ENCODE measurements at regions not wholly inside any gene's neighbourhood (a gene's known extent, or its start where the extent isn't known, plus 50 kb on each side); places are given as distances from the start of the nearest gene placed in this dataset.
"Not testable (repeated sequence)": the region's sequence is repeated elsewhere in the genome, so short reads cannot be mapped to it uniquely, and the experiment has no call there.

DNA sequence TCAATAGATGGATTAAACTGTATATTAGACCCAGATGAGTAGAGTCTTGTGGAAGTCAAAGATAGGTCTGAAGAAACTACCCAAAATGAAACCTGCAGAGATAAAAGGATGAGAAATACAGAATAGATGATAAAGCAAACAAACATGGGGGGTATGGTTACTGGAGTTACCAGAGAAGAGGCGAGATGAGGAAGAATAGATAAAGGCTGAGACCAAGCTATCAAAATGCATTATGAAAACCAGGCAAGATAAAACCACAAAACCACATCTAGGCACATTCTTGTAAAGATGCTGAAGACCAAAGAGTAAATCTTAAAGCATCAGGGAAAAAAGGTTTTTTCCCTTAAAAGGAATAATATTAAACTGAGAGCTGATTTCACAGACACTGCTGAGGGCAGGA is 271.8 kb upstream of the NBPF12 start:
- H3F3A ChIP-seq (ENCODE audit: insufficient read depth, low read length); H3K9ac ChIP-seq (ENCODE audit: low read length); H2AFZ ChIP-seq (ENCODE audit: low read length); H3K9me2 ChIP-seq (ENCODE audit: low read depth, low read length); H3K27me3 ChIP-seq (ENCODE audit: insufficient read depth, low read length); H3K27ac ChIP-seq (ENCODE audit: low read depth, low read length, poor library complexity, severe bottlenecking); H3K36me3 ChIP-seq (ENCODE audit: insufficient read depth, low read length); H3K4me1 ChIP-seq (ENCODE audit: insufficient read depth, low read length, severe bottlenecking); H3K9me3 ChIP-seq (ENCODE audit: low read length); H3K4me3 ChIP-seq (ENCODE audit: low read depth, low read length, poor library complexity, severe bottlenecking); H3K4me2 ChIP-seq (ENCODE audit: low read length); H3K79me2 ChIP-seq (ENCODE audit: insufficient read depth, low read length); H4K20me1 ChIP-seq (ENCODE audit: insufficient read depth, low read length): not testable (repeated sequence)

GRCh38 chr1:146660242-146660641 is 277.9 kb upstream of the NBPF12 start:
- H2AFZ ChIP-seq (ENCODE audit: low read length); H3K27ac ChIP-seq (ENCODE audit: low read depth, low read length, poor library complexity, severe bottlenecking); H3K4me3 ChIP-seq (ENCODE audit: low read depth, low read length, poor library complexity, severe bottlenecking); H3K79me2 ChIP-seq (ENCODE audit: insufficient read depth, low read length); H3K27me3 ChIP-seq (ENCODE audit: insufficient read depth, low read length); H3K4me2 ChIP-seq (ENCODE audit: low read length); H3K4me1 ChIP-seq (ENCODE audit: insufficient read depth, low read length, severe bottlenecking); H3K9ac ChIP-seq (ENCODE audit: low read length); H3K9me3 ChIP-seq (ENCODE audit: low read length); H3F3A ChIP-seq (ENCODE audit: insufficient read depth, low read length); H4K20me1 ChIP-seq (ENCODE audit: insufficient read depth, low read length); H3K9me2 ChIP-seq (ENCODE audit: low read depth, low read length); H3K36me3 ChIP-seq (ENCODE audit: insufficient read depth, low read length): not testable (repeated sequence)

- not testable (repeated sequence) for H3K4me2 ChIP-seq (ENCODE audit: low read length); H2AFZ ChIP-seq (ENCODE audit: low read length); H4K20me1 ChIP-seq (ENCODE audit: insufficient read depth, low read length); H3K36me3 ChIP-seq (ENCODE audit: insufficient read depth, low read length); H3K4me3 ChIP-seq (ENCODE audit: low read depth, low read length, poor library complexity, severe bottlenecking); H3K9me3 ChIP-seq (ENCODE audit: low read length); H3K9me2 ChIP-seq (ENCODE audit: low read depth, low read length); H3F3A ChIP-seq (ENCODE audit: insufficient read depth, low read length); H3K27me3 ChIP-seq (ENCODE audit: insufficient read depth, low read length); H3K27ac ChIP-seq (ENCODE audit: low read depth, low read length, poor library complexity, severe bottlenecking); H3K9ac ChIP-seq (ENCODE audit: low read length); H3K79me2 ChIP-seq (ENCODE audit: insufficient read depth, low read length); H3K4me1 ChIP-seq (ENCODE audit: insufficient read depth, low read length, severe bottlenecking)
Measured at GRCh38 chr1:146656356-146657060, 281.6 kb upstream of the NBPF12 start.

DNA sequence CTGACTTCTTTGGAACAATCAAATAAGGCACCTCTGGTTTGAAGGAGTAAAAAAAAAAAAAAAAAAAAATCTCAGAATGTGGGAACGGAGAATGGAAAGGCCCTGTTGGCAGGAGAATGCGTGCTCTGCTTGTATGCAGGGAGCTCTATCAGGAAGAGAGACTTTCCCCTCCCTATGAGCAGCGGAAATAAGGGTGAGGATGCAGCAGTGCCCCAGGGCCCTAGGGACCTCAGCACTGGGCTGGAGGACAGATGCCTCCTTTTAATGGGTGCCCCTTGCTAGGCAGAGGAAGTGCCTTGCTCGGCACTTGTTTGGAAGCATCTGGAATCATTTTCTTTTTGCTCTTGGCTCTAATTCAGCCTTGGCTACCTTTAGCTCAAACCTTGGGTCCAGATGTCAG is 283.4 kb upstream of the NBPF12 start:
- H3K27me3 ChIP-seq (ENCODE audit: insufficient read depth, low read length); H3K9me3 ChIP-seq (ENCODE audit: low read length); H3K36me3 ChIP-seq (ENCODE audit: insufficient read depth, low read length); H4K20me1 ChIP-seq (ENCODE audit: insufficient read depth, low read length); H3K79me2 ChIP-seq (ENCODE audit: insufficient read depth, low read length); H3F3A ChIP-seq (ENCODE audit: insufficient read depth, low read length); H3K4me3 ChIP-seq (ENCODE audit: low read depth, low read length, poor library complexity, severe bottlenecking); H3K9ac ChIP-seq (ENCODE audit: low read length); H3K27ac ChIP-seq (ENCODE audit: low read depth, low read length, poor library complexity, severe bottlenecking); H3K9me2 ChIP-seq (ENCODE audit: low read depth, low read length); H3K4me1 ChIP-seq (ENCODE audit: insufficient read depth, low read length, severe bottlenecking); H2AFZ ChIP-seq (ENCODE audit: low read length); H3K4me2 ChIP-seq (ENCODE audit: low read length): not testable (repeated sequence)

DNA sequence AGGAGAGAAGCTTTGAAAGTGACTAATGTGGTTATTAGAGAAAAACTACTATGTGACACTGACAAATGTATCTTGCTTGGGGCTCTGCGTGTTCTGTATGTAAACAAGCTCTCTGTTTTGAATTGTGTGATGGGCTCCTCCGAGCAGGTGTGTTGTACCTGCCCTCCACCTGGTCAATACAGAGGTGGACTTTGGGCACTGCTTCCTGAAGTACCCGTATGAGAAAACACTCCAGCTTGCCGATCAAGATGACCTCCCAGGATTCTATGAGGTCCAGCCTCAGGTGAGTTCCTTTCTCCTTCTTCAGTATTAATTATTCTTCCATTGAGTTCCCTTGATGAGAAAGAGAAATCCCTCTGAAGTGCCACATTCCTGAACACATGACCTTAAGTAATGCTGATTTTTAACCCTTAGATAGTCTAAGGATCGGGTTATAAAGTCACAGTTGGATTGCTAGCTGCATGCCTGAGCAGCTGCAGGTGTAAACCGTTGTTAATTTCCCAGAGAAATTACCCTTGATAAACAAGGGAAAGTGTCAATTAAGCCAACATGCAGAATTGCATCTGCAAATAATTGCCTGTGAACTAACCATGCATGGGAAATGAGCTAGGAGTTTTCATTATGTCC is 292.0 kb upstream of the NBPF12 start:
- not testable (repeated sequence) for H2AFZ ChIP-seq (ENCODE audit: low read length); H3K27ac ChIP-seq (ENCODE audit: low read depth, low read length, poor library complexity, severe bottlenecking); H3F3A ChIP-seq (ENCODE audit: insufficient read depth, low read length); H3K9me3 ChIP-seq (ENCODE audit: low read length); H3K36me3 ChIP-seq (ENCODE audit: insufficient read depth, low read length); H4K20me1 ChIP-seq (ENCODE audit: insufficient read depth, low read length); H3K79me2 ChIP-seq (ENCODE audit: insufficient read depth, low read length); H3K4me1 ChIP-seq (ENCODE audit: insufficient read depth, low read length, severe bottlenecking); H3K9me2 ChIP-seq (ENCODE audit: low read depth, low read length); H3K4me2 ChIP-seq (ENCODE audit: low read length); H3K9ac ChIP-seq (ENCODE audit: low read length); H3K27me3 ChIP-seq (ENCODE audit: insufficient read depth, low read length); H3K4me3 ChIP-seq (ENCODE audit: low read depth, low read length, poor library complexity, severe bottlenecking)

- not testable (repeated sequence) for H3K36me3 ChIP-seq (ENCODE audit: insufficient read depth, low read length); H3K4me2 ChIP-seq (ENCODE audit: low read length); H3K9me2 ChIP-seq (ENCODE audit: low read depth, low read length); H3K4me1 ChIP-seq (ENCODE audit: insufficient read depth, low read length, severe bottlenecking); H3K9ac ChIP-seq (ENCODE audit: low read length); H3K9me3 ChIP-seq (ENCODE audit: low read length); H3K79me2 ChIP-seq (ENCODE audit: insufficient read depth, low read length); H2AFZ ChIP-seq (ENCODE audit: low read length); H4K20me1 ChIP-seq (ENCODE audit: insufficient read depth, low read length); H3K27ac ChIP-seq (ENCODE audit: low read depth, low read length, poor library complexity, severe bottlenecking); H3F3A ChIP-seq (ENCODE audit: insufficient read depth, low read length); H3K4me3 ChIP-seq (ENCODE audit: low read depth, low read length, poor library complexity, severe bottlenecking); H3K27me3 ChIP-seq (ENCODE audit: insufficient read depth, low read length)
Measured at GRCh38 chr1:146641534-146641933, 296.6 kb upstream of the NBPF12 start.

DNA sequence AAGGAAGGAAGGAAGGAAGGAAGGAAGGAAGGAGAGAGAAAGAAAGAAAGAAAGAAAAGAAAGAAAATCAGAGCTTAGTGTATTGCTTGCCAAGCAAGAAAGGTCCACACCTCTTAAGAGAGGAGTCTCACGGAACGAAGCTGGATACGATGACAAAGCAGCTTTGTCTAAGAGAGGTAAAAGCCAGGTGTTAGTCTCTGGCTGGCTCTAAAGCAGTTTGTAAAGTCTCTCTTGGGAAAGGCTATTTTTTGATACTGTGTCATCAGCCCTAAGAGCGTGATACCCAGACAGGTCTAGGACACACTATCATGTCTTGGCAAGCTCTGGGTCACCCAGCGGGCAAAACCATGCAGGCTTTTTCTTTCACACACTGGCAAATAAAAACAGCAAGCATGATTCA is 297.5 kb upstream of the NBPF12 start:
- not testable (repeated sequence) for H3K9ac ChIP-seq (ENCODE audit: low read length); H3F3A ChIP-seq (ENCODE audit: insufficient read depth, low read length); H3K4me2 ChIP-seq (ENCODE audit: low read length); H3K79me2 ChIP-seq (ENCODE audit: insufficient read depth, low read length); H4K20me1 ChIP-seq (ENCODE audit: insufficient read depth, low read length); H3K4me3 ChIP-seq (ENCODE audit: low read depth, low read length, poor library complexity, severe bottlenecking); H3K9me3 ChIP-seq (ENCODE audit: low read length); H3K4me1 ChIP-seq (ENCODE audit: insufficient read depth, low read length, severe bottlenecking); H3K36me3 ChIP-seq (ENCODE audit: insufficient read depth, low read length); H2AFZ ChIP-seq (ENCODE audit: low read length); H3K9me2 ChIP-seq (ENCODE audit: low read depth, low read length); H3K27ac ChIP-seq (ENCODE audit: low read depth, low read length, poor library complexity, severe bottlenecking); H3K27me3 ChIP-seq (ENCODE audit: insufficient read depth, low read length)

DNA sequence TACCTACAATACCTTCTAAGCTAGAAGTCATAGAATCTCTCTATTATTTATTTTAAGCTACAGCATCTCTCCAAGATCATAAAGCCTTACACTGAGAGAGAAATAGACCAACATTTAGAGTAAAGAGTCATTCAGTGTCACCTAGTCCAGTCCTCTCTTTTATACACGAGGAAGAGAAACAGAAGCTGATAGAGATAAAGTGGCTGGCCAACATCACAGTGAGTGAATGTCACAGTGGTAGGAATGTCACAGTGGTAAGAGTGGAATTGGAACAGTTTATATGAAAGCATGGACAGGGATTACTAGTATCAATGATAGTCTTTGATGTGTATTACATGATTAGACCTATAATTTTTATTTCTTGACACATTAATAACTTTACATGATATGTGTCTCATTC is 307.8 kb upstream of the NBPF12 start:
- not testable (repeated sequence) for H3K27me3 ChIP-seq (ENCODE audit: insufficient read depth, low read length); H2AFZ ChIP-seq (ENCODE audit: low read length); H3K9ac ChIP-seq (ENCODE audit: low read length); H3K4me3 ChIP-seq (ENCODE audit: low read depth, low read length, poor library complexity, severe bottlenecking); H3K79me2 ChIP-seq (ENCODE audit: insufficient read depth, low read length); H3K4me1 ChIP-seq (ENCODE audit: insufficient read depth, low read length, severe bottlenecking); H3K36me3 ChIP-seq (ENCODE audit: insufficient read depth, low read length); H3K27ac ChIP-seq (ENCODE audit: low read depth, low read length, poor library complexity, severe bottlenecking); H3K4me2 ChIP-seq (ENCODE audit: low read length); H3K9me3 ChIP-seq (ENCODE audit: low read length); H4K20me1 ChIP-seq (ENCODE audit: insufficient read depth, low read length); H3K9me2 ChIP-seq (ENCODE audit: low read depth, low read length); H3F3A ChIP-seq (ENCODE audit: insufficient read depth, low read length)
